LNCaP clone FGC (cell line): ENCODE measurements at regions not wholly inside any gene's neighbourhood (a gene's known extent, or its start where the extent isn't known, plus 50 kb on each side); places are given as distances from the start of the nearest gene placed in this dataset.

Source experiments
- DNase-seq: peaks from one replicate; pipeline ENCODE4 v3.0.0-alpha.2; 2011; ENCODE audit warnings: low read depth
- H3K4me3 ChIP-seq: 2 replicates; pipeline ENCODE4 v1.5.1; 2011; ENCODE audit warnings: mild to moderate bottlenecking, low read depth, low read length, control low read depth
- TF ChIP-seq, protein P1 (sequence below): IDR thresholded peaks from 2 replicates; pipeline ENCODE4 v1.5.1; 2012; ENCODE audit warnings: mild to moderate bottlenecking; ENCODE audit not compliant: control insufficient read depth, insufficient read depth; ENCODE audit errors: extremely low read depth

DNA sequence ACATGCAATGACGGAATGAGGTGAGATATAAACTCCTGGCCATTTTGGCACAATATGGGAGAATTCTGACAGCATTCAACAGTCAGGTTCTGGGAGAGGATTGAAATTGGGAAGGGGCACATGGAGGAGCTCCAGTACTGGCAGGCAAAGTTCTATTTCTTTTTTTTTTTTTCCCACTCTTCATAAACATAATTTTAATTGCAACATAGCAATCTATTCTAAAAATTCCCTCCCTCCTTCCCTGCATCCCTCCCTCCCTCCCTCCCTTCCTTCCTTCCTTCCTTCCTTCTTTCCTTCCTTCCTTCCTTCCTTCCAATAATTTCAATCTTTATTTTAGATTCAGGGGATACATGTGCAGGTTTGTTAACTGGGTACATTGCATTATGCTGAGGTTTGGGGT, 93.2 kb downstream of the PTCSC3 start:
- H3K4me3 ChIP-seq: no peak overlapping the region
- TF ChIP-seq, protein P1, sequence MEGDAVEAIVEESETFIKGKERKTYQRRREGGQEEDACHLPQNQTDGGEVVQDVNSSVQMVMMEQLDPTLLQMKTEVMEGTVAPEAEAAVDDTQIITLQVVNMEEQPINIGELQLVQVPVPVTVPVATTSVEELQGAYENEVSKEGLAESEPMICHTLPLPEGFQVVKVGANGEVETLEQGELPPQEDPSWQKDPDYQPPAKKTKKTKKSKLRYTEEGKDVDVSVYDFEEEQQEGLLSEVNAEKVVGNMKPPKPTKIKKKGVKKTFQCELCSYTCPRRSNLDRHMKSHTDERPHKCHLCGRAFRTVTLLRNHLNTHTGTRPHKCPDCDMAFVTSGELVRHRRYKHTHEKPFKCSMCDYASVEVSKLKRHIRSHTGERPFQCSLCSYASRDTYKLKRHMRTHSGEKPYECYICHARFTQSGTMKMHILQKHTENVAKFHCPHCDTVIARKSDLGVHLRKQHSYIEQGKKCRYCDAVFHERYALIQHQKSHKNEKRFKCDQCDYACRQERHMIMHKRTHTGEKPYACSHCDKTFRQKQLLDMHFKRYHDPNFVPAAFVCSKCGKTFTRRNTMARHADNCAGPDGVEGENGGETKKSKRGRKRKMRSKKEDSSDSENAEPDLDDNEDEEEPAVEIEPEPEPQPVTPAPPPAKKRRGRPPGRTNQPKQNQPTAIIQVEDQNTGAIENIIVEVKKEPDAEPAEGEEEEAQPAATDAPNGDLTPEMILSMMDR: no peak
- no peak for DNase-seq

DNA sequence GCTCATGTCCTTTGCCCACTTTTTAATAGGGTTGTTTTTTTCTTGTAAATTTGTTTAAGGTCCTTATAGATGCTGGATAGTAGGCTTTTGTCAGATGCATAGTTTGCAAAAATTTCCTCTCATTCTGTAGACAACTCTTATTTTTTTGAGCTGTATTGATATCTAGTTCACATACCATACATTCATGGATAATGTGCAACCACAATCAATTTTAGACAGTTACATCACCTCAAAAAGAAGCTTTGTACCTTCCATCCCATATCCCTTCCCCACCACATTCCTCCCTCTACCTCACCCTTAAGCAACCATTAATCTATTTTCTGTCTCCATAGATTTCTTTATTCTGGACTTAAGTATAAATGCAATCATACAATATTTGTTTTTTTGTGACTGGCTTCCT, 98.4 kb downstream of the PTCSC3 start:
- H3K4me3 ChIP-seq: no peak overlapping the region
- TF ChIP-seq, protein P1: no peak
- no peak for DNase-seq

DNA sequence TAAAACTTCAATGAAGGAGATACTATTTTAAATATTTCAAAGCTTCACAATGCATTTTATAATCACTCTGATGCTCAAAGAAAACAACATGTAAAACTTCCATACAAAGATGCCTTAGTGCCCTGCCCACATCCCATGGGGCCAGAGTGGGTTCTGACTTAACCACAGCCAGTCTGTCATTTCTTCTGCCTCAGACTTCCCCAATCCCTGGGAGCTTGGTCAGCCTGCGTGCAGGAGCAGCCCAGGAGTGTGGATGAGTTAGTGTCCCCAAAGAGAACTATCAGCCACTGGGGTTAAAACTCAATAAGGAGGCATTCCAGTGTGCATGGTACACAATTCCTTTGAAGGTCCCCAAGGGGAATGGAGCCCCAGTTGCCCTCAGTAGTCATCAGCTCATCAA, 100.3 kb downstream of the PTCSC3 start:
- H3K4me3 ChIP-seq: no peak overlapping the region
- TF ChIP-seq, protein P1: no peak
- DNase-seq: no peak

DNA sequence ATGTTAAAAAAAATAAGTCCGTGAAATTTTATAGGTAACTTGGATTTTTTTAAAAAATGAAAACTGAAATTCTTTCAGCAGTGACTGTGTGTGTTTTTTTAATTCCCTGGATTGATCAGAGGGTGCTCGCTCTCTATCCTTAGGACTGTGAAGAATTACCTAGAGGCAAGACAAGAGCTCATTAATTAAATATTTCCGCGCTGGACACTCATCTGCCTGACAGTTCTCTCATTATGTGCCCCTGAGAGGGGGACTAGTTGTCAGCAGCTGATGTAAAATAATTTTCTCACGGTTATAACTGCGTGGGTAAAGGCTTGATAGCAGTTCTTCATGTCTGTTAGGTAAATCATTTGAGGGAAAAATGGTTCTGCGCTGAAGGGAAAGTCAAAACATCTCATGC, 101.3 kb downstream of the PTCSC3 start:
- no peak for DNase-seq
- TF ChIP-seq, protein P1: no peak
- H3K4me3 ChIP-seq: no peak overlapping the region

DNA sequence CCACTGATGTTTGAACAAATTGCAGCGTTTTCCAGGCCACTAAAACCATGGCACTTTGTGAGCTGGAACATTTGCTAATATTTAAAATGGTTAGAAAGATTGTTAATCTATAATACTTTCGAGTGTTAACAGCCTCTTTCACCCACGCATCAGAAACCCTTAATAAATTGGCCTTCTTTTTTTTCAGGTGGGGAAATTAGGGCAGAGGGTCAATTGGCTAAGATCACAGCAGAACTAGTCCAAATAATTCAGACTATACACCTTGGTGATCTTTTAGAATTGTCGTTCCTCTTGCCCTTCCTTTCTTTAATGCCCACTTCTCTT, 105.8 kb downstream of the PTCSC3 start:
- no peak for DNase-seq
- TF ChIP-seq, protein P1: no peak
- H3K4me3 ChIP-seq: no peak overlapping the region

DNA sequence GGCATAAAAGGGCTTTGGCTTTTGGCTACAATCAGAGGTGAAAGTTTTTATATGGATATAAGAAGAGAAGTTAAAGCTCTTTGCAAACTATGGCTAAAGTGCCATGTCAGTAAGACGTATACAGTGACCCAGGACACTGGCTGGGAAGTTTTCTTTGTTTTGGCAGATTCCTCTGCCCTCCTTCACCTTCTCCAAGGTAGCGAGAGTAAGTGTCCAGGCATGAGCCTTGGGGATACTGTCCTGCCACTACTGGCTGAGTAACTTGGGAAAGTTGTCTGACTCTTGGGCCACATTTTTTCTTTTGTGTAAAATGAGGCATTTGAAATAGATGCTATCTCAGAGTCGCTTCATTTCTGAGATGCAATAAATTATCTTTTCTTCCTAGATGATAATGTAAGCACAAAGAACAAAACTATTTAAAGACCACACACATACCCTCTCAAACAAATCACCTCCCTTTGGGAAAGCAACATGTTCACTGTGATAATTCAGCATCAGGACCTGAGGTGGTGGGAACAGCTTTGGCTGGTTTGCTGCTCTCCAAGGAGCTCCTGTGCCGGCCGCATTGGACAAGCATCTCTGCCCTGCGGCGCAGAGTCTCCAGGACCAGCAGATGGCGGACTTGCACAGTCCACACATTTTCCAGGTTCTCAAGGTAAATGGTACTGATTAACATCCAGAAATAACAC, 106.3 kb downstream of the PTCSC3 start:
- TF ChIP-seq, protein P1: peak; percentile 99
- peak; percentile 50 for DNase-seq
- H3K4me3 ChIP-seq: no peak overlapping the region

DNA sequence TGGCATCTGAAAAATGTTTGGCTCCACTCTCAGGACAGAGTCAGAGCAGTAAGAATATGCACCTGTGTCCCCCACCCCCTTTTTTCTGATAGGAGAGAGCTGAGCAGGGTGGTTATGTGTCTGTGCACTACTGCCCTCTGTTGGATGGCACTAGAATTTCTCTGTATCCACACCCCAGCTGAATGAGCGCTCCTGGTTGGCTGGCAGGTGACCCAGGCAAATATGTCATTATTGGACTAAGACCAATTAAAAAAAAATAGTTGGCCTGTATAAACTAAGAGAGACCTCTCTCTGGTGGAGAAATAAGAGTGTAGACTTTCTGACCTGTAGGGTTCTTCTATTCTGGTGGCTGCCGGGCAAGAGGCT, 107.0 kb downstream of the PTCSC3 start:
- peak; percentile 69 for DNase-seq
- no peak overlapping the region for H3K4me3 ChIP-seq
- TF ChIP-seq, protein P1: peak; percentile 69
